WTC11 (cell line): ENCODE measurements at regions not wholly inside any gene's neighbourhood (a gene's known extent, or its start where the extent isn't known, plus 50 kb on each side); places are given as distances from the start of the nearest gene placed in this dataset.

ENCODE experiments used
- ATAC-seq: fragments of 200-7000 bp; cut with Tn5 transposase; 2 replicates; pipeline ENCODE4 v1.10.0; 2021; ENCODE audit warnings: mild to moderate bottlenecking, moderate library complexity
- CTCF ChIA-PET: fragments of 300-600 bp; sonication (Branson Sonifier 250); formaldehyde crosslinking; loops from one replicate; lab custom pipeline; 2021; ENCODE audit warnings: antibody characterized with exemption; lab: Charles Lee
- POLR2A ChIA-PET: fragments of 350-600 bp; sonication (Branson Sonifier 250); formaldehyde crosslinking; loops from one replicate; lab custom pipeline; 2021; ENCODE audit warnings: antibody characterized with exemption; lab: Charles Lee
- DNase-seq: peaks from one replicate; pipeline ENCODE4 v3.0.0; 2021; ENCODE audit warnings: low spot score
- H3K27ac Mint-ChIP-seq: 2 replicates; pipeline ENCODE4 v1.8.0; 2021; ENCODE audit warnings: mixed read lengths
- H3K27me3 Mint-ChIP-seq: 2 replicates; pipeline ENCODE4 v1.8.0; 2021; ENCODE audit warnings: low read depth, mild to moderate bottlenecking, moderate library complexity, mixed read lengths
- H3K36me3 Mint-ChIP-seq: 2 replicates; pipeline ENCODE4 v1.8.0; 2021; ENCODE audit warnings: mixed read lengths
- H3K4me1 Mint-ChIP-seq: 2 replicates; pipeline ENCODE4 v1.8.0; 2022; ENCODE audit warnings: mixed read lengths
- H3K4me3 Mint-ChIP-seq: 2 replicates; pipeline ENCODE4 v1.8.0; 2021; ENCODE audit warnings: mild to moderate bottlenecking, moderate library complexity, mixed read lengths
- H3K9me3 Mint-ChIP-seq: 2 replicates; pipeline ENCODE4 v1.8.0; 2021; ENCODE audit warnings: mixed read lengths
- AR ChIP-seq: fragments of 250-450 bp; sonication (Bioruptor Pico); IDR thresholded peaks from 2 replicates; pipeline ENCODE4 v1.9.0; 2021; ENCODE audit warnings: mild to moderate bottlenecking
- ARID4B ChIP-seq: sonication (generic); formaldehyde crosslinking; IDR thresholded peaks from 2 replicates; pipeline ENCODE4 v1.8.0; 2023; ENCODE audit warnings: missing genetic modification reagents, mild to moderate bottlenecking, borderline replicate concordance
- ATF1 ChIP-seq: sonication (generic); formaldehyde crosslinking; IDR thresholded peaks from 2 replicates; pipeline ENCODE4 v1.8.1; 2023; ENCODE audit warnings: mild to moderate bottlenecking, moderate library complexity, missing genetic modification reagents
- CREB1 ChIP-seq: sonication (generic); formaldehyde crosslinking; IDR thresholded peaks from 2 replicates; pipeline ENCODE4 v1.8.0; 2023; ENCODE audit warnings: mild to moderate bottlenecking, missing genetic modification reagents
- CREM ChIP-seq: sonication (generic); formaldehyde crosslinking; IDR thresholded peaks from 2 replicates; pipeline ENCODE4 v1.8.1; 2022; ENCODE audit warnings: mild to moderate bottlenecking, missing genetic modification reagents, moderate library complexity
- CTCF ChIP-seq: fragments of 200-600 bp; IDR thresholded peaks from 2 replicates; pipeline ENCODE4 v1.8.0; 2022; ENCODE audit warnings: antibody characterized with exemption
- EMX1 ChIP-seq: fragments of 250-450 bp; sonication (Bioruptor Pico); IDR thresholded peaks from 2 replicates; pipeline ENCODE4 v1.8.0; 2021; ENCODE audit warnings: mild to moderate bottlenecking
- ETV6 ChIP-seq: sonication (generic); formaldehyde crosslinking; IDR thresholded peaks from 2 replicates; pipeline ENCODE4 v1.8.1; 2022; ENCODE audit warnings: mild to moderate bottlenecking, missing genetic modification reagents
- HMGA2 ChIP-seq: fragments of 250-450 bp; sonication (Bioruptor Pico); IDR thresholded peaks from 2 replicates; pipeline ENCODE4 v1.4.0; 2021; ENCODE audit warnings: mild to moderate bottlenecking, moderate library complexity
- JUN ChIP-seq: sonication (generic); formaldehyde crosslinking; IDR thresholded peaks from 2 replicates; pipeline ENCODE4 v1.8.0; 2023; ENCODE audit warnings: mild to moderate bottlenecking, missing genetic modification reagents
- MXD4 ChIP-seq: fragments of 250-450 bp; sonication (Bioruptor Pico); IDR thresholded peaks from 2 replicates; pipeline ENCODE4 v1.8.0; 2021; ENCODE audit warnings: mild to moderate bottlenecking, moderate library complexity, borderline replicate concordance
- MYBL2 ChIP-seq: sonication (generic); formaldehyde crosslinking; IDR thresholded peaks from 2 replicates; pipeline ENCODE4 v1.8.1; 2023; ENCODE audit warnings: mild to moderate bottlenecking, moderate library complexity, missing genetic modification reagents
- PRRX2 ChIP-seq: fragments of 250-450 bp; sonication (Bioruptor Pico); IDR thresholded peaks from 2 replicates; pipeline ENCODE4 v1.8.0; 2021; ENCODE audit warnings: mild to moderate bottlenecking
- SP1 ChIP-seq: sonication (generic); formaldehyde crosslinking; conservative IDR thresholded peaks from 2 replicates; pipeline ENCODE4 v1.8.1; 2022; ENCODE audit warnings: missing genetic modification reagents
- ZNF317 ChIP-seq: sonication (generic); formaldehyde crosslinking; IDR thresholded peaks from 2 replicates; pipeline ENCODE4 v1.8.1; 2023; ENCODE audit warnings: low read depth, mild to moderate bottlenecking, moderate library complexity, missing genetic modification reagents, borderline replicate concordance
- ZNF423 ChIP-seq: fragments of 250-450 bp; sonication (Bioruptor Pico); IDR thresholded peaks from 2 replicates; pipeline ENCODE4 v2.1.2; 2022; ENCODE audit warnings: mild to moderate bottlenecking, moderate library complexity
- ZNF671 ChIP-seq: fragments of 250-450 bp; sonication (Bioruptor Pico); IDR thresholded peaks from 2 replicates; pipeline ENCODE4 v1.8.0; 2021; ENCODE audit warnings: mild to moderate bottlenecking
- TF ChIP-seq, protein P1 (sequence below): sonication (generic); formaldehyde crosslinking; IDR thresholded peaks from 2 replicates; pipeline ENCODE4 v1.8.0; 2022; ENCODE audit warnings: mild to moderate bottlenecking, missing genetic modification reagents
- TF ChIP-seq, protein P2 (sequence below): fragments of 250-450 bp; sonication (Bioruptor Pico); IDR thresholded peaks from 2 replicates; pipeline ENCODE4 v2.1.2; 2022; ENCODE audit warnings: mild to moderate bottlenecking, moderate library complexity

- H3K27ac Mint-ChIP-seq, result no peak overlapping the region
- ATAC-seq, result no peak
- CTCF ChIA-PET, result no interaction called here
- no peaks in the 10 kb centered on the region for H3K4me1 Mint-ChIP-seq
- H3K27me3 Mint-ChIP-seq, result no peaks in the 10 kb centered on the region; the same call in 1 of the 2 replicates
- no peak overlapping the region for H3K4me3 Mint-ChIP-seq
- POLR2A ChIA-PET, result no interaction called here
- peaks cover 5% of the 10 kb centered on the region for H3K36me3 Mint-ChIP-seq
- no peak for TF ChIP-seq MYBL2 (CRISPR knock-in tag)
- no peak for TF ChIP-seq ZNF317
- no peak for TF ChIP-seq CREM (CRISPR knock-in tag)
- no peak for TF ChIP-seq ATF1
- TF ChIP-seq CREB1, result no peak
- TF ChIP-seq, protein P1, sequence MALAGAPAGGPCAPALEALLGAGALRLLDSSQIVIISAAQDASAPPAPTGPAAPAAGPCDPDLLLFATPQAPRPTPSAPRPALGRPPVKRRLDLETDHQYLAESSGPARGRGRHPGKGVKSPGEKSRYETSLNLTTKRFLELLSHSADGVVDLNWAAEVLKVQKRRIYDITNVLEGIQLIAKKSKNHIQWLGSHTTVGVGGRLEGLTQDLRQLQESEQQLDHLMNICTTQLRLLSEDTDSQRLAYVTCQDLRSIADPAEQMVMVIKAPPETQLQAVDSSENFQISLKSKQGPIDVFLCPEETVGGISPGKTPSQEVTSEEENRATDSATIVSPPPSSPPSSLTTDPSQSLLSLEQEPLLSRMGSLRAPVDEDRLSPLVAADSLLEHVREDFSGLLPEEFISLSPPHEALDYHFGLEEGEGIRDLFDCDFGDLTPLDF, result no peak
- TF ChIP-seq, protein P2, sequence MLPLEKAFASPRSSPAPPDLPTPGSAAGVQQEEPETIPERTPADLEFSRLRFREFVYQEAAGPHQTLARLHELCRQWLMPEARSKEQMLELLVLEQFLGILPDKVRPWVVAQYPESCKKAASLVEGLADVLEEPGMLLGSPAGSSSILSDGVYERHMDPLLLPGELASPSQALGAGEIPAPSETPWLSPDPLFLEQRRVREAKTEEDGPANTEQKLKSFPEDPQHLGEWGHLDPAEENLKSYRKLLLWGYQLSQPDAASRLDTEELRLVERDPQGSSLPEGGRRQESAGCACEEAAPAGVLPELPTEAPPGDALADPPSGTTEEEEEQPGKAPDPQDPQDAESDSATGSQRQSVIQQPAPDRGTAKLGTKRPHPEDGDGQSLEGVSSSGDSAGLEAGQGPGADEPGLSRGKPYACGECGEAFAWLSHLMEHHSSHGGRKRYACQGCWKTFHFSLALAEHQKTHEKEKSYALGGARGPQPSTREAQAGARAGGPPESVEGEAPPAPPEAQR (CRISPR knock-in tag), result no peak
- no peak for TF ChIP-seq ZNF423 (CRISPR knock-in tag)
- TF ChIP-seq ZNF671 (CRISPR knock-in tag), result no peak
- no peak for TF ChIP-seq CTCF
- no peak for TF ChIP-seq EMX1
- TF ChIP-seq HMGA2 (CRISPR knock-in tag), result no peak
- TF ChIP-seq PRRX2 (CRISPR knock-in tag), result no peak
- no peak for TF ChIP-seq AR (CRISPR knock-in tag)
- no peak for TF ChIP-seq MXD4 (CRISPR knock-in tag)
- TF ChIP-seq JUN (CRISPR knock-in tag), result no peak
- no peak for TF ChIP-seq ETV6 (CRISPR knock-in tag)
- no peak for TF ChIP-seq SP1 (CRISPR knock-in tag)
- TF ChIP-seq ARID4B, result no peak
- DNase-seq, result no peak
- H3K9me3 Mint-ChIP-seq, result peaks cover 29% of the 10 kb centered on the region
Observed at GRCh38 chr7:36002900-36003299, 150.2 kb upstream of the EEPD1 start.
